GM23338 (cell line): ENCODE measurements at regions not wholly inside any gene's neighbourhood (a gene's known extent, or its start where the extent isn't known, plus 50 kb on each side); places are given as distances from the start of the nearest gene placed in this dataset.

Experiments used
- ATAC-seq: fragments of 200-7000 bp; cut with Tn5 transposase; 3 replicates; pipeline ENCODE4 v1.9.1; 2020
- DNase-seq: peaks from one replicate; pipeline ENCODE4 v3.0.0-alpha.2; 2015; ENCODE audit warnings: low spot score
- H2AFZ ChIP-seq: fragments of 200-600 bp; sonication (generic); 2 replicates; pipeline ENCODE4 v1.8.0; 2016; ENCODE audit warnings: antibody characterized with exemption, mild to moderate bottlenecking, moderate library complexity
- H3F3A ChIP-seq: fragments of 200-600 bp; sonication (generic); replicated peaks from 2 replicates; pipeline ENCODE4 v1.8.0; 2017; ENCODE audit warnings: antibody characterized with exemption, mixed run types, low read depth
- H3K27ac ChIP-seq: fragments of 200-600 bp; sonication (generic); 2 replicates; pipeline ENCODE4 v1.6.1; 2016; ENCODE audit warnings: low read depth
- H3K27me3 ChIP-seq: fragments of 200-600 bp; sonication (generic); 2 replicates; pipeline ENCODE4 v1.8.0; 2016; ENCODE audit warnings: mild to moderate bottlenecking, mixed run types, moderate library complexity; ENCODE audit not compliant: insufficient read depth
- H3K36me3 ChIP-seq: fragments of 200-600 bp; sonication (generic); 2 replicates; pipeline ENCODE4 v1.8.0; 2016; ENCODE audit warnings: mild to moderate bottlenecking; ENCODE audit not compliant: insufficient read depth
- H3K4me1 ChIP-seq: fragments of 200-600 bp; sonication (generic); 2 replicates; pipeline ENCODE4 v1.8.0; 2016; ENCODE audit warnings: mild to moderate bottlenecking, moderate library complexity; ENCODE audit not compliant: insufficient read depth
- H3K4me2 ChIP-seq: fragments of 200-600 bp; sonication (generic); 2 replicates; pipeline ENCODE4 v1.7.1; 2017; ENCODE audit warnings: mixed run types
- H3K4me3 ChIP-seq: fragments of 200-600 bp; sonication (generic); 2 replicates; pipeline ENCODE4 v1.6.1; 2016; ENCODE audit warnings: mixed run types
- H3K79me2 ChIP-seq: fragments of 200-600 bp; sonication (generic); replicated peaks from 2 replicates; pipeline ENCODE4 v1.8.0; 2017; ENCODE audit warnings: mild to moderate bottlenecking; ENCODE audit not compliant: insufficient read depth
- H3K9me2 ChIP-seq: fragments of 200-600 bp; sonication (generic); 2 replicates; pipeline ENCODE4 v1.8.0; 2017; ENCODE audit not compliant: insufficient read depth
- H4K20me1 ChIP-seq: fragments of 200-600 bp; sonication (generic); replicated peaks from 2 replicates; pipeline ENCODE4 v1.8.0; 2017; ENCODE audit warnings: mild to moderate bottlenecking; ENCODE audit not compliant: insufficient read depth
- H3K27ac Mint-ChIP-seq: 2 replicates; pipeline ENCODE4 v1.8.0; 2020; ENCODE audit warnings: inconsistent platforms, mild to moderate bottlenecking, moderate library complexity, mixed read lengths
- H3K27me3 Mint-ChIP-seq: 3 replicates; pipeline ENCODE4 v1.8.0; 2022; ENCODE audit warnings: low read depth, mild to moderate bottlenecking, moderate library complexity, mixed read lengths, inconsistent platforms; ENCODE audit not compliant: insufficient read depth, poor library complexity
- H3K36me3 Mint-ChIP-seq: 3 replicates; pipeline ENCODE4 v1.8.0; 2021; ENCODE audit warnings: low read depth, mild to moderate bottlenecking, inconsistent platforms, moderate library complexity, mixed read lengths
- H3K4me1 Mint-ChIP-seq: 3 replicates; pipeline ENCODE4 v1.8.0; 2020; ENCODE audit warnings: mild to moderate bottlenecking, inconsistent platforms, mixed read lengths
- H3K4me3 Mint-ChIP-seq: 3 replicates; pipeline ENCODE4 v1.8.0; 2021; ENCODE audit warnings: moderate library complexity, mild to moderate bottlenecking, inconsistent platforms, mixed read lengths
- H3K9me3 Mint-ChIP-seq: 3 replicates; pipeline ENCODE4 v1.8.0; 2020; ENCODE audit warnings: moderate library complexity, mild to moderate bottlenecking, inconsistent platforms, mixed read lengths
- CREB1 ChIP-seq: fragments of 250-450 bp; sonication (Bioruptor Pico); IDR thresholded peaks from 2 replicates; pipeline ENCODE4 v1.5.0; 2020; ENCODE audit warnings: low read depth, mild to moderate bottlenecking, moderate library complexity
- EZH2 ChIP-seq: fragments of 200-600 bp; sonication (generic); IDR thresholded peaks from one replicate; pipeline ENCODE4 v1.8.0; 2017; ENCODE audit warnings: antibody characterized with exemption, mild to moderate bottlenecking, low read depth; ENCODE audit not compliant: unreplicated experiment
- EZH2phosphoT487 ChIP-seq: fragments of 200-600 bp; sonication (generic); IDR thresholded peaks from one replicate; pipeline ENCODE4 v1.8.1; 2018; ENCODE audit warnings: antibody characterized with exemption; ENCODE audit not compliant: unreplicated experiment
- JUNB ChIP-seq: IDR thresholded peaks from one replicate; pipeline ENCODE4 v1.6.1; 2016; ENCODE audit warnings: antibody characterized with exemption; ENCODE audit not compliant: unreplicated experiment
- NANOG ChIP-seq: IDR thresholded peaks from 2 replicates; pipeline ENCODE4 v1.6.1; 2016; ENCODE audit warnings: antibody characterized with exemption, borderline replicate concordance
- POLR2AphosphoS5 ChIP-seq: IDR thresholded peaks from 2 replicates; pipeline ENCODE4 v1.6.1; 2016; ENCODE audit warnings: antibody characterized with exemption, low read depth
- STAT1 ChIP-seq: IDR thresholded peaks from one replicate; pipeline ENCODE4 v1.6.1; 2016; ENCODE audit warnings: antibody characterized with exemption; ENCODE audit not compliant: unreplicated experiment
- ZNF114 ChIP-seq: fragments of 250-450 bp; sonication (Bioruptor Pico); IDR thresholded peaks from 2 replicates; pipeline ENCODE4 v1.5.0; 2020; ENCODE audit warnings: mild to moderate bottlenecking, moderate library complexity
- ZNF331 ChIP-seq: fragments of 250-450 bp; sonication (Bioruptor Pico); IDR thresholded peaks from 2 replicates; pipeline ENCODE4 v1.5.0; 2020; ENCODE audit warnings: low read depth, mild to moderate bottlenecking, moderate library complexity
- TF ChIP-seq, protein P1 (sequence below): IDR thresholded peaks from one replicate; pipeline ENCODE4 v1.6.1; 2018; ENCODE audit warnings: antibody characterized with exemption; ENCODE audit not compliant: unreplicated experiment
- TF ChIP-seq, protein P2 (sequence below): IDR thresholded peaks from 2 replicates; pipeline ENCODE4 v1.6.1; 2016; ENCODE audit warnings: antibody characterized with exemption
- TF ChIP-seq, protein P3 (sequence below), 2 experiments: fragments of 200-600 bp in 1 of 2; sonication (generic) in 1 of 2; conservative IDR thresholded peaks; 2 replicates each; pipeline versions ENCODE4 v1.5.1 to v1.6.1; 2016 to 2017; ENCODE audit warnings: antibody characterized with exemption in 2 of 2, low read depth in 2 of 2, mild to moderate bottlenecking in 2 of 2, moderate library complexity in 1 of 2

DNA sequence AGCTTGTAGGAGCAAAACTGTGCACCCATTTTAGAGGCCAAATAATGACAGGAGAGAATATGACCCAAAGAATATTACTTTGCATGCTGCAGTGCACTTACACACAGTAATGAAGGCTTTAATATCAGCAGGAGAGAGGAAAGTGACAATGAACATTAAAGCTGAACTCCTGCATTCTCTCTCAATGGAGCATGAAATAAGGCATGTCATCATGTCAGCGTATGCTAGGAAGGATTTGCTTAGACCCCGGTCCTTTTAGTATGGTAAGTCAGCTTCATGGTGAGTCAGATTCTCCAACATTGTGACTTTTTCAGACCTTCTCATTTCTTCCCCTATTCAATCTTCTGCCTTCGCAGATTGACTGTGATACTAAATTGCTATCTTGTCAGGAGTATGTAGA, 210.7 kb upstream of the TMPRSS15 start:
- no peak overlapping the region for H3K4me3 Mint-ChIP-seq
- no peak overlapping the region for H3K4me2 ChIP-seq
- H3K27me3 ChIP-seq = no peaks in the 10 kb centered on the region
- H3K27me3 Mint-ChIP-seq = no peaks in the 10 kb centered on the region
- H3K9me3 Mint-ChIP-seq = no peaks in the 10 kb centered on the region
- H3K4me1 Mint-ChIP-seq = peaks cover 4% of the 10 kb centered on the region; the same call in 1 of the 3 replicates
- no peaks in the 10 kb centered on the region for H3K36me3 Mint-ChIP-seq
- H2AFZ ChIP-seq = no peak overlapping the region; the same call in 1 of the 2 replicates
- no peaks in the 10 kb centered on the region for H4K20me1 ChIP-seq
- DNase-seq (no peak), ATAC-seq (no peak)
- no peaks in the 10 kb centered on the region for H3K36me3 ChIP-seq
- no peak overlapping the region for H3K27ac ChIP-seq
- no peak overlapping the region for H3K4me3 ChIP-seq
- no peaks in the 10 kb centered on the region for H3K79me2 ChIP-seq
- H3K27ac Mint-ChIP-seq = no peak overlapping the region
- no peaks in the 10 kb centered on the region for H3K4me1 ChIP-seq
- no peaks in the 10 kb centered on the region for H3F3A ChIP-seq
- H3K9me2 ChIP-seq = no peaks in the 10 kb centered on the region
- no peak for TF ChIP-seq STAT1
- TF ChIP-seq EZH2phosphoT487 = no peak
- TF ChIP-seq, protein P1, sequence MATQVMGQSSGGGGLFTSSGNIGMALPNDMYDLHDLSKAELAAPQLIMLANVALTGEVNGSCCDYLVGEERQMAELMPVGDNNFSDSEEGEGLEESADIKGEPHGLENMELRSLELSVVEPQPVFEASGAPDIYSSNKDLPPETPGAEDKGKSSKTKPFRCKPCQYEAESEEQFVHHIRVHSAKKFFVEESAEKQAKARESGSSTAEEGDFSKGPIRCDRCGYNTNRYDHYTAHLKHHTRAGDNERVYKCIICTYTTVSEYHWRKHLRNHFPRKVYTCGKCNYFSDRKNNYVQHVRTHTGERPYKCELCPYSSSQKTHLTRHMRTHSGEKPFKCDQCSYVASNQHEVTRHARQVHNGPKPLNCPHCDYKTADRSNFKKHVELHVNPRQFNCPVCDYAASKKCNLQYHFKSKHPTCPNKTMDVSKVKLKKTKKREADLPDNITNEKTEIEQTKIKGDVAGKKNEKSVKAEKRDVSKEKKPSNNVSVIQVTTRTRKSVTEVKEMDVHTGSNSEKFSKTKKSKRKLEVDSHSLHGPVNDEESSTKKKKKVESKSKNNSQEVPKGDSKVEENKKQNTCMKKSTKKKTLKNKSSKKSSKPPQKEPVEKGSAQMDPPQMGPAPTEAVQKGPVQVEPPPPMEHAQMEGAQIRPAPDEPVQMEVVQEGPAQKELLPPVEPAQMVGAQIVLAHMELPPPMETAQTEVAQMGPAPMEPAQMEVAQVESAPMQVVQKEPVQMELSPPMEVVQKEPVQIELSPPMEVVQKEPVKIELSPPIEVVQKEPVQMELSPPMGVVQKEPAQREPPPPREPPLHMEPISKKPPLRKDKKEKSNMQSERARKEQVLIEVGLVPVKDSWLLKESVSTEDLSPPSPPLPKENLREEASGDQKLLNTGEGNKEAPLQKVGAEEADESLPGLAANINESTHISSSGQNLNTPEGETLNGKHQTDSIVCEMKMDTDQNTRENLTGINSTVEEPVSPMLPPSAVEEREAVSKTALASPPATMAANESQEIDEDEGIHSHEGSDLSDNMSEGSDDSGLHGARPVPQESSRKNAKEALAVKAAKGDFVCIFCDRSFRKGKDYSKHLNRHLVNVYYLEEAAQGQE = no peak

DNA sequence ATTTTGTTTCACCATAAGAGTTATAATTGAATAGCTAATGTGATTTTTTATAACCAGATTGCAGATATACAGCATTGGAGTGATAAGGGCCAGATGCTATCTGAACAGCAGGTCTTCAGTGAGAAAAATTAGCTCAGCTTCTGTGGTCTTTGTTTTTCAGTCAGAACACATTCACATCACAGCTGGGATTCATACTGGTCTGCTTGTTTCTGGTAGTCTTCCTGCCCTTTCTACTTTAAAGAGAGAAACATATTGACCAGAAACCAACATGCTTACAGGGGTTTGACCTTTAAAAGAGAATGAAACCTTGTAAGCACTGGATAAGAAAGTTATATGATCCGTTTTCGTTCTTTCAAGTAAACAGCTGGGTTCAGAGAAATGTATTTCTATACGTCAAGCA, 213.7 kb upstream of the TMPRSS15 start:
- no peak for DNase-seq
- Histone ChIP-seq H3F3A (no peaks in the 10 kb centered on the region), H2AFZ (no peak overlapping the region), H3K27ac (no peak overlapping the region), H3K27me3 (no peaks in the 10 kb centered on the region), H3K4me3 (no peak overlapping the region), H3K79me2 (no peaks in the 10 kb centered on the region), H3K4me1 (no peaks in the 10 kb centered on the region), H3K36me3 (no peaks in the 10 kb centered on the region), H3K4me2 (no peak overlapping the region), H4K20me1 (no peaks in the 10 kb centered on the region), H3K9me2 (no peaks in the 10 kb centered on the region)
- Mint-ChIP-seq H3K27me3 (no peaks in the 10 kb centered on the region), H3K27ac (no peak overlapping the region), H3K36me3 (no peaks in the 10 kb centered on the region), H3K9me3 (no peaks in the 10 kb centered on the region), H3K4me3 (no peak overlapping the region), H3K4me1 (peaks cover 4% of the 10 kb centered on the region; the same call in 1 of the 3 replicates)
- TF ChIP-seq, protein P1 = no peak
- no peak for TF ChIP-seq EZH2phosphoT487
- TF ChIP-seq JUNB = no peak
- TF ChIP-seq NANOG = no peak
- no peak for TF ChIP-seq ZNF331 (CRISPR knock-in tag)
- TF ChIP-seq, protein P2, sequence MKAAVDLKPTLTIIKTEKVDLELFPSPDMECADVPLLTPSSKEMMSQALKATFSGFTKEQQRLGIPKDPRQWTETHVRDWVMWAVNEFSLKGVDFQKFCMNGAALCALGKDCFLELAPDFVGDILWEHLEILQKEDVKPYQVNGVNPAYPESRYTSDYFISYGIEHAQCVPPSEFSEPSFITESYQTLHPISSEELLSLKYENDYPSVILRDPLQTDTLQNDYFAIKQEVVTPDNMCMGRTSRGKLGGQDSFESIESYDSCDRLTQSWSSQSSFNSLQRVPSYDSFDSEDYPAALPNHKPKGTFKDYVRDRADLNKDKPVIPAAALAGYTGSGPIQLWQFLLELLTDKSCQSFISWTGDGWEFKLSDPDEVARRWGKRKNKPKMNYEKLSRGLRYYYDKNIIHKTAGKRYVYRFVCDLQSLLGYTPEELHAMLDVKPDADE = no peak
- TF ChIP-seq ZNF114 (CRISPR knock-in tag) = no peak
- no peak for TF ChIP-seq EZH2
- TF ChIP-seq, protein P3, sequence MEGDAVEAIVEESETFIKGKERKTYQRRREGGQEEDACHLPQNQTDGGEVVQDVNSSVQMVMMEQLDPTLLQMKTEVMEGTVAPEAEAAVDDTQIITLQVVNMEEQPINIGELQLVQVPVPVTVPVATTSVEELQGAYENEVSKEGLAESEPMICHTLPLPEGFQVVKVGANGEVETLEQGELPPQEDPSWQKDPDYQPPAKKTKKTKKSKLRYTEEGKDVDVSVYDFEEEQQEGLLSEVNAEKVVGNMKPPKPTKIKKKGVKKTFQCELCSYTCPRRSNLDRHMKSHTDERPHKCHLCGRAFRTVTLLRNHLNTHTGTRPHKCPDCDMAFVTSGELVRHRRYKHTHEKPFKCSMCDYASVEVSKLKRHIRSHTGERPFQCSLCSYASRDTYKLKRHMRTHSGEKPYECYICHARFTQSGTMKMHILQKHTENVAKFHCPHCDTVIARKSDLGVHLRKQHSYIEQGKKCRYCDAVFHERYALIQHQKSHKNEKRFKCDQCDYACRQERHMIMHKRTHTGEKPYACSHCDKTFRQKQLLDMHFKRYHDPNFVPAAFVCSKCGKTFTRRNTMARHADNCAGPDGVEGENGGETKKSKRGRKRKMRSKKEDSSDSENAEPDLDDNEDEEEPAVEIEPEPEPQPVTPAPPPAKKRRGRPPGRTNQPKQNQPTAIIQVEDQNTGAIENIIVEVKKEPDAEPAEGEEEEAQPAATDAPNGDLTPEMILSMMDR (conservative IDR thresholded peaks at IDR 0.05; ENCODE audit: low read depth in 2 of 2) = no peak
- no peak for TF ChIP-seq STAT1
- TF ChIP-seq CREB1 = no peak
- TF ChIP-seq POLR2AphosphoS5 = no peak
- no peak for ATAC-seq
